AG09319 (cell line): ENCODE measurements at regions not wholly inside any gene's neighbourhood (a gene's known extent, or its start where the extent isn't known, plus 50 kb on each side); places are given as distances from the start of the nearest gene placed in this dataset.

ENCODE experiments used
- DNase-seq: peaks from one replicate; pipeline ENCODE4 v3.0.0-alpha.2; 2010; ENCODE audit warnings: low read depth; ENCODE audit errors: extremely low read depth
- CTCF ChIP-seq: IDR thresholded peaks from 2 replicates; pipeline ENCODE4 v1.5.1; 2011; ENCODE audit warnings: low read depth, mild to moderate bottlenecking, inconsistent platforms, low read length, moderate library complexity

GRCh38 chr4:111501946-111502345 is 643.3 kb upstream of the FAM241A start:
- no peak for TF ChIP-seq CTCF
- no peak for DNase-seq

GRCh38 chr4:111502626-111503025 is 642.6 kb upstream of the FAM241A start:
- TF ChIP-seq CTCF: no peak

GRCh38 chr4:111506706-111507105 is 638.5 kb upstream of the FAM241A start:
- peak; percentile 22 for DNase-seq
- no peak for TF ChIP-seq CTCF

More at GRCh38 chr4:111502626-111503025, 642.6 kb upstream of the FAM241A start:
- DNase-seq: no peak

- no peak for TF ChIP-seq CTCF
- DNase-seq: no peak
These were observed 634.7 kb upstream of the FAM241A start for GRCh38 chr4:111510535-111510934.

- TF ChIP-seq CTCF: no peak
- peak; percentile 54 for DNase-seq
These were observed 633.0 kb upstream of the FAM241A start for GRCh38 chr4:111512081-111512783.

GRCh38 chr4:111519683-111520082 is 625.6 kb upstream of the FAM241A start:
- TF ChIP-seq CTCF: no peak
- DNase-seq: no peak

GRCh38 chr4:111530446-111530845 is 614.8 kb upstream of the FAM241A start:
- TF ChIP-seq CTCF: no peak
- no peak for DNase-seq
